Lower leg skin (tissue), 4 donors: ENCODE measurements at regions not wholly inside any gene's neighbourhood (a gene's known extent, or its start where the extent isn't known, plus 50 kb on each side); places are given as distances from the start of the nearest gene placed in this dataset.

ENCODE experiments used
- DNase-seq, 2 donors: peaks; one replicate each; pipeline ENCODE4 v3.0.0-alpha.2; 2019; ENCODE audit warnings: low spot score in 2 of 2
- H3K4me3 ChIP-seq: fragments of 200-600 bp; sonication (generic); 2 replicates; pipeline ENCODE4 v1.5.1; 2017; ENCODE audit warnings: mild to moderate bottlenecking, low read depth; ENCODE audit not compliant: poor library complexity, severe bottlenecking
- CTCF ChIP-seq, 3 donors: fragments of 450-650 bp; IDR thresholded peaks; one replicate each; pipeline ENCODE4 v1.5.1; 2016; ENCODE audit warnings: antibody characterized with exemption in 3 of 3, mild to moderate bottlenecking in 3 of 3, moderate library complexity in 2 of 3
- POLR2A ChIP-seq, 2 donors: fragments of 450-650 bp; IDR thresholded peaks; one replicate each; pipeline ENCODE4 v1.6.1; 2016 to 2017; ENCODE audit warnings: antibody characterized with exemption in 2 of 2, mild to moderate bottlenecking in 1 of 2, moderate library complexity in 1 of 2
- WGBS, 2 donors: methylation state at CpG; one replicate each; pipeline ENCODE4 v1.1.5; 2018; 5-methylcytosine and 5-hydroxymethylcytosine counted together
- intact Hi-C: fragments of 100-400 bp; cut with DNase I; formaldehyde crosslinking; loops from one replicate; pipeline ENCODE4 v1.15.0; 2023; ENCODE audit warnings: low total_unique reads

GRCh38 chr6:156408655-156409054, 368.5 kb upstream of the ARID1B start:
- intact Hi-C loops: no loop called here
- H3K4me3 ChIP-seq: no peak overlapping the region
- no peak for TF ChIP-seq POLR2A (IDR thresholded peaks at IDR 0.05)
- no peak for TF ChIP-seq CTCF (IDR thresholded peaks at IDR 0.05)
- DNase-seq: no peak
- 80 to 94% methylated on average over 3 of the region's 3 CpGs for WGBS, 2 donors

- intact Hi-C loops: no loop called here
- WGBS, 2 donors: 90 to 93% methylated on average over 3 of the region's 3 CpGs
- no peak overlapping the region for H3K4me3 ChIP-seq
- TF ChIP-seq POLR2A (IDR thresholded peaks at IDR 0.05) (no peak), CTCF (IDR thresholded peaks at IDR 0.05) (no peak)
- DNase-seq: no peak
Measured at GRCh38 chr6:156407334-156407733, 369.8 kb upstream of the ARID1B start.

GRCh38 chr6:156406688-156407087, 370.5 kb upstream of the ARID1B start:
- TF ChIP-seq CTCF (IDR thresholded peaks at IDR 0.05) (no peak), POLR2A (IDR thresholded peaks at IDR 0.05) (no peak)
- H3K4me3 ChIP-seq: no peak overlapping the region
- 88 to 92% methylated on average over 2 of the region's 2 CpGs for WGBS, 2 donors
- DNase-seq: no peak
- intact Hi-C loops: no loop called here

- WGBS, 2 donors: 90 to 99% methylated on average over 3 of the region's 3 CpGs
- TF ChIP-seq CTCF (IDR thresholded peaks at IDR 0.05) (no peak), POLR2A (IDR thresholded peaks at IDR 0.05) (no peak)
- DNase-seq: no peak
- intact Hi-C loops: no loop called here
- H3K4me3 ChIP-seq: no peak overlapping the region
Measured at GRCh38 chr6:156406099-156406498, 371.1 kb upstream of the ARID1B start.

- no peak for TF ChIP-seq CTCF (IDR thresholded peaks at IDR 0.05)
- no peak for TF ChIP-seq POLR2A (IDR thresholded peaks at IDR 0.05)
- intact Hi-C loops: no loop called here
- no peak overlapping the region for H3K4me3 ChIP-seq
- no peak for DNase-seq
Measured at GRCh38 chr6:156402628-156403027, 374.6 kb upstream of the ARID1B start.

- TF ChIP-seq CTCF (IDR thresholded peaks at IDR 0.05) (no peak), POLR2A (IDR thresholded peaks at IDR 0.05) (no peak)
- no peak for DNase-seq
- 63 to 76% methylated on average over 1 of the region's 1 CpG for WGBS, 2 donors
- H3K4me3 ChIP-seq: no peak overlapping the region
- intact Hi-C loops: no loop called here
Measured at GRCh38 chr6:156402227-156402626, 375.0 kb upstream of the ARID1B start.
